ENCODE measurements at regions not wholly inside any gene's neighbourhood (a gene's known extent, or its start where the extent isn't known, plus 50 kb on each side); places are given as distances from the start of the nearest gene placed in this dataset.

DNA sequence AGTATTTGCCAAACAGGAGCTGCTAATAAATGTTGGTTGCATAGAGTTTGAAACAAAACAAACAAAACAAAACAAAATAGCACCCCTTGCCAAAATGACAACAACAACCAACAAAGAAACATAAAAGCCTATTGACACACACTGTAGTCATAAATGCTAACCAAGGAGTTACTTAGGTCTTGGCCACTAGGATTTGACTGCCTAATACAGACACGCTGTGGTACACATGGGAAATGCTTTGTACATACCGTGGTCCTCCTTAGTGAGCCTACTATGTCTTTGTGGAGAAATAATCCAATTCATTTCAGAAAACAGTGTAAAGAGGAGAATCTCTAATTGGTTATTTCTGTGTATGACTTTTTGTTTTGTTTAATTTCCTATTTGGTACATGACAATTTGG, 53.2 kb upstream of the MTPN start:
- TF ChIP-seq, protein P1, sequence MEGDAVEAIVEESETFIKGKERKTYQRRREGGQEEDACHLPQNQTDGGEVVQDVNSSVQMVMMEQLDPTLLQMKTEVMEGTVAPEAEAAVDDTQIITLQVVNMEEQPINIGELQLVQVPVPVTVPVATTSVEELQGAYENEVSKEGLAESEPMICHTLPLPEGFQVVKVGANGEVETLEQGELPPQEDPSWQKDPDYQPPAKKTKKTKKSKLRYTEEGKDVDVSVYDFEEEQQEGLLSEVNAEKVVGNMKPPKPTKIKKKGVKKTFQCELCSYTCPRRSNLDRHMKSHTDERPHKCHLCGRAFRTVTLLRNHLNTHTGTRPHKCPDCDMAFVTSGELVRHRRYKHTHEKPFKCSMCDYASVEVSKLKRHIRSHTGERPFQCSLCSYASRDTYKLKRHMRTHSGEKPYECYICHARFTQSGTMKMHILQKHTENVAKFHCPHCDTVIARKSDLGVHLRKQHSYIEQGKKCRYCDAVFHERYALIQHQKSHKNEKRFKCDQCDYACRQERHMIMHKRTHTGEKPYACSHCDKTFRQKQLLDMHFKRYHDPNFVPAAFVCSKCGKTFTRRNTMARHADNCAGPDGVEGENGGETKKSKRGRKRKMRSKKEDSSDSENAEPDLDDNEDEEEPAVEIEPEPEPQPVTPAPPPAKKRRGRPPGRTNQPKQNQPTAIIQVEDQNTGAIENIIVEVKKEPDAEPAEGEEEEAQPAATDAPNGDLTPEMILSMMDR (IDR thresholded peaks at IDR 0.05; ENCODE audit: poor library complexity), result no peak
- no peak for TF ChIP-seq EZH2 (IDR thresholded peaks at IDR 0.05; ENCODE audit: borderline replicate concordance)
- TF ChIP-seq EZH2phosphoT487 (IDR thresholded peaks at IDR 0.05; ENCODE audit: low read depth, severe bottlenecking, unreplicated experiment), result no peak
